CD4-positive, alpha-beta T cell treated with Interleukin-17A for 1 hour (primary cell): ENCODE measurements at regions not wholly inside any gene's neighbourhood (a gene's known extent, or its start where the extent isn't known, plus 50 kb on each side); places are given as distances from the start of the nearest gene placed in this dataset.
"Not testable (repeated sequence)": the region's sequence is repeated elsewhere in the genome, so short reads cannot be mapped to it uniquely, and the experiment has no call there.

ENCODE experiments used
- DNase-seq: peaks from one replicate; pipeline ENCODE4 v3.0.0-alpha.2; 2020

- no peak for DNase-seq
Observed at GRCh38 chr9:106058460-106058859, 364.1 kb downstream of the TMEM38B start.

GRCh38 chr9:106059886-106060285, 365.5 kb downstream of the TMEM38B start:
- DNase-seq = no peak

DNA sequence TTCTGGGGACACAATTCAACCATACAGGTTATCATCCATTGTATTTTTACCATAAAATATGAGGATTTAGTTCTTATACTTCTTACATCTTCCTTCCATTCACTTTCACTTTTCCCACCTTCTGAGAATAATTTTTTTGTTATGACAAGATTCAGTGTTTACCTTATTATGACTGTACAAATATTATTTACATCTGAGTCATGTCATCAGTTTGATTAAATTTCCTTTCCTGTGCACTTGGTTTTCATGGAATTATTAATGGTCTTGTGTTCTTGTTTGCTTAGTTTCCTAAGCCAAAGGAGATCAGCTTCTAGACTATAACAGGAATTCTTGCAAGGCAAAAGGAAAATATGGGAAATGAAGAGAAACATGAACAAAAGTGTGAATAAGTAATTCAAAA, 366.5 kb downstream of the TMEM38B start:
- DNase-seq = no peak

DNA sequence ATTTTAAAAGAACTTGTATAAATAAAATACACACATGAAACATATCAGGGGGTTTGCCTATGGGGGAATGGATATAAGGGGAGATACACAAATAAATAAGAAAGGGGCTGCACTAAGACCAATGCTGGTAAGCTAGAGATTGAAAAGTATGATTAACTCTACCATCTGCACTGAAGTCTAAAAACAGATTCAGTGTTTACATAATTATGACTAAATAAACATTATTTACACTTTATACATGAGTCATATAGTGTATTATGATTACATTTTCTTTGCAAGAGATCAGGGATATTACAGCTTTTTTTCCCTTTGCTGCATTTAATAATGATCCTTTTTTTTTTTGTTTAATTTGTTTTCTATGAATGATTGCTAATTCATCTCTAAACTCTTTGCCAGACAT, 367.9 kb downstream of the TMEM38B start:
- no peak for DNase-seq

DNA sequence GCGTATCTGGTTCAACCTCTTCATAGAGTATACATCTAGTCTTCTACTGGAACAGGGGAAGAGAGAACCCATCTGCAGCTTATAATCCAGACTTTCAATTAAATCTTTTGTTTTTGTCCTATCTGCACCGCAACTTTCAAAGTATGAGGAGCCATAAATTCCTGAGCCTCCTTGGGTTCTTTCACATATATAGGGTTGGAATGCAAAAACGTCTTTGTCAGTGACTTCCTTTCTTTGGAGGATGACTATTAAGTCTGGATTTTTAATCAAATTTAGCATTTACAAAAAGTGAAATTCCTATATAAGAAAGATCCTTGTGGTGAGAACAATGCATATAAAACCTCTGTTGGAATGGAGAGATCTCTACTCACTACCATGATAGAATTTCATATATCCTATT, 370.8 kb downstream of the TMEM38B start:
- no peak for DNase-seq

DNA sequence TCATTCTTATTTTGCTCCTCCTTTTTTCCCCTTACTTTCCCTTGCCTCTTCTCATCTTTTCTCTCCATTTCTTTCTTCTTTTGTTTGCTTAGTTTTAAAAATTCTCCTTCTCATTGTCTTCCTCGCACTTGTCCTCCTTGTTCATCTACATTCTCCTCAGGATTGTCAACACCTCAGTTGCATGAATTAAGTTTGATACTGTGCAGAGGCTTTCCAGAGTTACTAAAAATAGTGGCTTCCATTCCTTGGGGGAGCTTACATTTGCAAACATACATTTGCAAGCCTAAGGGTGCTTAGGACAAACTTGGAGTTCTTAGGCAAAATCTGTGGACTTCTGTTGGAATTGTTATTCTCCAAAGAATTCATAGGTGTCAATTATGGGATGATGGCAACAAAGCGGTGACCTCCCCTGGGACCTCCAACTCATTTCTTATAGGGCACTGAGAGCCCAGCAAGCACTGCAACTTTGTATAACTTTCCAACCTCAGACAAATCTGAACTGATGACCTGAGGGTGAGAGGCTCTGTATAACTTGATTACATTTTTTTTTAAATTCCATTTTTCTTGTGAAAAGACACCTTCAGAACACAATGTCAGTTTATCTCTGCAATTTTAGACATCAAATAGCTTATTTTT, 371.4 kb downstream of the TMEM38B start:
- no peak for DNase-seq

GRCh38 chr9:106066940-106067524, 372.7 kb downstream of the TMEM38B start:
- no peak for DNase-seq

GRCh38 chr9:106069241-106069640, 374.9 kb downstream of the TMEM38B start:
- no peak for DNase-seq

DNA sequence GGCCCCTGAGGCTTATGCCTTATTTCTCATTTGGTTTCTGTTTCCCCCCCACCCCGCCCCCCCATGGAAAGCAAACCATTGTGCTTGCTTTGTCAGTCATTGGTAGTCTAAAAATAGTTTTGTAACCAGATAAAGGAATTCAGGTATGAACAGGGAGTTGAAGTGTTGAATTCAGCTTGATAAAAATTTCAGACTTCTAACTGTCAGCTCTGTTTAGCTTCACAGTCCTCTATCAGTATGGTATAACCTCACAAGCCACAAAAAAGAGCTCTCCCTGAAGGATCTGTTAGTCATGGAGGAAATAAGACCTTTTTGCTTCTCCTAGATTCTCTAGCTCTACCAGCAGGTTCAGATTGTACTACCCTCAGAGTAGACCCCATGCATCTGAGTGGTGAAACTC, 378.1 kb downstream of the TMEM38B start:
- no peak for DNase-seq

DNA sequence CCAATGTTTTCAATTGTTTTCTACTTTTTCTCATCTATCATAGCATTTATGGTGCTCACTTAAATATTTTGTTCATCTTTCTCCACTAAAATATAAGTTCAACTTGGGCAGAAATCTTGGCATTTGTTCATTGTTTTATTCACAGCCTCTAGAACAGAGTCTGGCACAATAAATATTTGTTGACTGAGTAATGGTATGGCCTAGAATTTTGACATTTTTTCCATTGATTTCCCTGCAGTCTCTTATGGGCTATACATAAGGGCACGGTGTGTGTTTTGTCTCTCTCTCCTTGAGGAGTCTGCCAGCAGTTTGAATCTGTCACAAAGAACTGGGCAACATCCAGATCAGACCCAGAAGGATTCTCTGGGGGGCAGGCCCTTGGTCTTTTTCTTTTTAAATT, 379.7 kb downstream of the TMEM38B start:
- DNase-seq = no peak

- DNase-seq = no peak
Observed at GRCh38 chr9:106075236-106075959, 381.1 kb downstream of the TMEM38B start.

DNA sequence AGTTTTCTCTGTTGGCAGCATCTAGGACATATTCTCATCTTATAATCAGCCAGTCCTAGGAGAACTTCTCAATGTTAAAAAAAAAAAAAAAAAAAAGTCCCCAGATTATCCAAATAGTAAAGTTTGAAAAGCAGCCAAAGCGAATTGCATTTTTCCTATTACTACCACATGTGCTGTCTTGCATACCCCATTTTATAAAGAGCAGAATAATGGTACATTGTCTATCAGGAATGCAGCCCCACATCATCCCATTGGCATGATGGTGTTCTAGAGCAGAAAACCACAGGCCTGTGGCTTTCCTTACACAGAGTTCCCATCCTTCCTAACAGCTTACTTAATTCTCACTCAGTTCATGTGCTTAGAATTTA, 381.6 kb downstream of the TMEM38B start:
- DNase-seq = no peak

- DNase-seq = no peak
Observed at GRCh38 chr9:106076711-106077110, 382.4 kb downstream of the TMEM38B start.

- no peak for DNase-seq
Observed at GRCh38 chr9:106077731-106078130, 383.4 kb downstream of the TMEM38B start.

DNA sequence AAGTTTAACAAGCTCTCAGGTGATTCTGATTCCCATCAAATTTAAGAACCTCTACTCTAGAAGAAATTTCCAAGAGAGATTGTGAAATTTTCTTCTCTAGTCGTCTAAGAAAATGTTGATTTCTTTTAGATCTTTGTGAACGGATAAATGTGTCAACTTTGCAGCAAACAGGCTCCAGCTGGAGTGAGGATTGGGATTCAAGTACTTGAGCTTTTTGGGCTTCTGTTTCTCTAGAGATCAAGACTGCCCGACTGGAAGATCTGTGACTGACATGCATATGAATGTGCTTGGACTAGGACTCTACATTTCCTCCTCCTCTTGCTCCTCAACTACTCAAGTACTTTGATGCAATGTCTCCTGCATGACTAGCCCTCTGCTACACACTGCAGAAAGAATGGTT, 388.3 kb downstream of the TMEM38B start:
- DNase-seq = no peak

DNA sequence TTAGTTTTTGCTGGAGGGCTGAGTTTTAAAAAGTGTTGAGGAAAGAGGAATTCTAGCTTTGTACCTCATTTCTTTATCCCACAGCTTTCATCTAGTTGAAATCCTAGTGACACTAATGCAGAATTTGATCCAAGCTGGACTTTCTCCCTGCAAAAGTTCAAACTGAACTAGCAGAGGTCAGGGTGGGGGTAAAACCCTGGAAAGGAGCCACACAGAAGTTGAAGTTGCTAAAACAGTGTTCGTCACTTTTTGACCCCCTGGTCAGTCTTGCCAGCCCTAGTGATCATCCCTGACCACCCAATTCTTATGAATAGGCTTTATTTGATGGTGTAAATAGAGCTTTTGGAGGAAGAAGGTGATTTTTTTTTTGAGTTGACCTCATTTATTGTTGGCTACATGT, 390.4 kb downstream of the TMEM38B start:
- no peak for DNase-seq

GRCh38 chr9:106085479-106085878, 391.1 kb downstream of the TMEM38B start:
- no peak for DNase-seq

DNA sequence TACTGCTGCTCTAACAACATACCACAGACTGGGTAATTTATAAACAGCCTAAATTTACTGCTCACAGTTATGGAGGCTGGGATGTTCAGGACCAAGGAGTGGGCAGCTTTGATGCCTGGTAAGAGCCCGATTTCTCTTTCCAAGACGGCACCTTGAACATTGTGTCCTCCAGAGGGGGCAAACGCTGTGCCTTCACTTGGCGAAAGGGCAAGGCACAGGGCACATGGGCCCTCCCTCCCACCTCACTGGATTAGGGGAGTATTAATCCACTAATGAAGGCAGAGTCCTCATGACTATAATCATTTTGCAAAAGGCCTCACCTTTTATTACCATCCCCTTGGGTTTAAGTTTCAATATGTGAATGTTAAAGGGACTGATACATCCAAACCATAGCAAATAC, 397.7 kb downstream of the TMEM38B start:
- DNase-seq = no peak

- DNase-seq = no peak
Observed at GRCh38 chr9:106102821-106103220, 408.5 kb downstream of the TMEM38B start.

GRCh38 chr9:106104887-106105286, 410.5 kb downstream of the TMEM38B start:
- DNase-seq = no peak

- no peak for DNase-seq
Observed at GRCh38 chr9:106106396-106106795, 412.1 kb downstream of the TMEM38B start.

- DNase-seq = no peak
Observed at GRCh38 chr9:106107716-106108115, 413.4 kb downstream of the TMEM38B start.

GRCh38 chr9:106109706-106110105, 415.4 kb downstream of the TMEM38B start:
- DNase-seq = not testable (repeated sequence)

DNA sequence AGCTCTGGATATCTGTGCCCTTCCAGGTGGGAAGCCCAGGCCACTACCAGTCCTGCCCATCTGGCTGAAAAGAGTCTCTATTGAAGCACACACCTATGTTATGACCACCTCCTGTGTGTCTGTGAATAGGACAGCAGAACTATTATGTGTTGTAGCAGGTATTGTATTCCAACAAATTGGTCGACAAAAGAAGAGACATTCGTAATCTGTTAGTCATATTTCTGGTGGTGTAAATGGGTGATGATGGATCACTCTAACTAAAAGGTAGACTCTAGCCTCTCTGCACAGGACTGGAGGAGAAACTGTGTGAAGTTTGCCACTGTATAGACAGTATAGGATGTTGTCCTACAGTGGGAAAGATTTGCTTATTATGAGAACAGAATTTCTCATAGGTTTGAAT, 416.1 kb downstream of the TMEM38B start:
- no peak for DNase-seq
